Endothelial cell of umbilical vein (primary cell): ENCODE measurements at regions not wholly inside any gene's neighbourhood (a gene's known extent, or its start where the extent isn't known, plus 50 kb on each side); places are given as distances from the start of the nearest gene placed in this dataset.

Experiments used
- BruUV-seq: library from RNA; stranded (reverse); fragments of 400-500 nt; replicated peaks from 2 replicates; lab custom pipeline; 2021; lab: Mats Ljungman, UMichigan
- CTCF ChIA-PET: fragments of 300-600, 350-600 bp; sonication (Branson Sonifier 250); formaldehyde crosslinking; loops from one replicate; lab custom pipeline; 2021; ENCODE audit warnings: antibody characterized with exemption, inconsistent platforms; lab: Charles Lee
- POLR2A ChIA-PET: fragments of 300-600, 350-600 bp; sonication (Branson Sonifier 250); formaldehyde crosslinking; loops from one replicate; lab custom pipeline; 2021; ENCODE audit warnings: antibody characterized with exemption, inconsistent platforms; lab: Charles Lee
- DNase-seq: peaks from one replicate; pipeline ENCODE4 v3.0.0-alpha.2; 2011; ENCODE audit warnings: low read depth, low spot score
- FAIRE-seq: peaks from 2 replicates; lab custom pipeline; 2011; peaks lifted over from hg19 to GRCh38; lab: Jason Lieb, UNC
- H2AFZ ChIP-seq: 2 replicates; pipeline ENCODE4 v1.6.0; 2012; ENCODE audit warnings: low read depth, low read length, control low read depth, inconsistent platforms
- H3K27ac ChIP-seq: 2 replicates; pipeline ENCODE4 v1.5.1; 2011; ENCODE audit warnings: low read depth, mild to moderate bottlenecking, control low read depth, low read length, moderate library complexity; ENCODE audit not compliant: insufficient read depth
- H3K27me3 ChIP-seq, 2 experiments: 2 replicates each; pipeline versions ENCODE4 v1.6.0 to v1.6.1; 2011; ENCODE audit warnings: low read length in 2 of 2, mixed read lengths in 1 of 2; ENCODE audit not compliant: control insufficient read depth in 2 of 2, insufficient read depth in 2 of 2
- H3K36me3 ChIP-seq, 2 experiments: 2 replicates in 1 of 2; 3 replicates in 1 of 2; pipeline ENCODE4 v1.5.1; 2011; ENCODE audit warnings: low read length in 2 of 2, mild to moderate bottlenecking in 1 of 2, moderate library complexity in 1 of 2; ENCODE audit not compliant: control insufficient read depth in 2 of 2, insufficient read depth in 2 of 2; ENCODE audit errors: extremely low read depth in 1 of 2
- H3K4me1 ChIP-seq: 3 replicates; pipeline ENCODE4 v1.5.1; 2011; ENCODE audit warnings: mild to moderate bottlenecking, low read length; ENCODE audit not compliant: control insufficient read depth, insufficient read depth; ENCODE audit errors: extremely low read depth
- H3K4me2 ChIP-seq: 2 replicates; pipeline ENCODE4 v1.6.1; 2011; ENCODE audit warnings: low read length, control low read depth, mixed read lengths; ENCODE audit not compliant: insufficient read depth
- H3K4me3 ChIP-seq, 3 experiments: fragments of 200-600 bp in 1 of 3; sonication (generic), shearing (Covaris generic) in 1 of 3; replicated peaks in 1 of 3; 2 replicates each; pipeline ENCODE4 v1.5.1; 2011 to 2016; ENCODE audit warnings: control low read depth in 3 of 3, low read length in 3 of 3, mild to moderate bottlenecking in 2 of 3, inconsistent platforms in 1 of 3, low read depth in 1 of 3, moderate library complexity in 1 of 3; ENCODE audit not compliant: insufficient read depth in 1 of 3
- H3K79me2 ChIP-seq: 2 replicates; pipeline ENCODE4 v1.6.0; 2012; ENCODE audit warnings: low read length, inconsistent platforms; ENCODE audit not compliant: control insufficient read depth, insufficient read depth
- H3K9ac ChIP-seq: replicated peaks from 2 replicates; pipeline ENCODE3; 2011; ENCODE audit warnings: low read length, control low read depth; ENCODE audit not compliant: insufficient read depth; ENCODE audit errors: extremely low read depth
- H3K9me1 ChIP-seq: replicated peaks from 3 replicates; pipeline ENCODE4 v1.6.0; 2011; ENCODE audit warnings: mild to moderate bottlenecking, low read length; ENCODE audit not compliant: control insufficient read depth, insufficient read depth; ENCODE audit errors: extremely low read depth
- H3K9me3 ChIP-seq: replicated peaks from 2 replicates; pipeline ENCODE4 v1.5.1; 2012; ENCODE audit warnings: low read length, inconsistent platforms; ENCODE audit not compliant: control insufficient read depth, insufficient read depth
- H4K20me1 ChIP-seq: replicated peaks from 2 replicates; pipeline ENCODE3; 2011; ENCODE audit warnings: mild to moderate bottlenecking, low read length; ENCODE audit not compliant: control insufficient read depth, insufficient read depth; ENCODE audit errors: extremely low read depth
- EZH2 ChIP-seq: IDR thresholded peaks from 2 replicates; pipeline ENCODE4 v1.6.1; 2012; ENCODE audit warnings: borderline replicate concordance, low read depth, mild to moderate bottlenecking, moderate library complexity, low read length, inconsistent platforms; ENCODE audit not compliant: severe bottlenecking
- FOS ChIP-seq: IDR thresholded peaks from 2 replicates; pipeline ENCODE4 v1.6.1; 2011; ENCODE audit warnings: mild to moderate bottlenecking, low read length, moderate library complexity, borderline replicate concordance; ENCODE audit not compliant: insufficient read depth
- GATA2 ChIP-seq: IDR thresholded peaks from 2 replicates; pipeline ENCODE4 v1.7.0; 2011; ENCODE audit warnings: low read depth, mild to moderate bottlenecking, moderate library complexity, mixed read lengths, low read length; ENCODE audit not compliant: insufficient read length, insufficient read depth
- JUN ChIP-seq: IDR thresholded peaks from 2 replicates; pipeline ENCODE4 v1.6.1; 2011; ENCODE audit warnings: borderline replicate concordance, low read depth; ENCODE audit not compliant: insufficient read length, insufficient read depth
- MAX ChIP-seq: IDR thresholded peaks from 2 replicates; pipeline ENCODE4 v1.6.1; 2011; ENCODE audit not compliant: insufficient read depth, insufficient read length
- MYC ChIP-seq: IDR thresholded peaks from one replicate; pipeline ENCODE4 v1.6.1; 2011; ENCODE audit warnings: mild to moderate bottlenecking, low read depth, low read length
- POLR2A ChIP-seq: IDR thresholded peaks from 2 replicates; pipeline ENCODE4 v1.6.1; 2012; ENCODE audit warnings: low read depth, mild to moderate bottlenecking, control low read depth, low read length
- POLR2AphosphoS5 ChIP-seq: IDR thresholded peaks from 2 replicates; pipeline ENCODE4 v1.6.1; 2012; ENCODE audit warnings: low read depth, mild to moderate bottlenecking, control low read depth, low read length, moderate library complexity; ENCODE audit not compliant: insufficient read depth
- dilution Hi-C: fragments of 300-500 bp; cut with MboI; formaldehyde crosslinking; loops from one replicate; pipeline ENCODE4 v1.15.0; 2019; ENCODE audit warnings: low sequenced_read_pairs; ENCODE audit not compliant: extremely low pct_ligation_motif_present
- intact Hi-C: fragments of 100-400 bp; cut with micrococcal nuclease; formaldehyde crosslinking; loops from one replicate; pipeline ENCODE4 v1.10.0; 2022
- TF ChIP-seq, protein P1 (sequence below), 2 donors: IDR thresholded peaks; 1 replicate in 1 of 2; 2 replicates in 1 of 2; pipeline ENCODE4 v1.5.1; 2011; ENCODE audit warnings: low read length in 2 of 2, mild to moderate bottlenecking in 2 of 2, moderate library complexity in 2 of 2, control low read depth in 1 of 2, inconsistent platforms in 1 of 2, low read depth in 1 of 2; ENCODE audit not compliant: insufficient read depth in 1 of 2; ENCODE audit errors: extremely low read depth in 1 of 2

DNA sequence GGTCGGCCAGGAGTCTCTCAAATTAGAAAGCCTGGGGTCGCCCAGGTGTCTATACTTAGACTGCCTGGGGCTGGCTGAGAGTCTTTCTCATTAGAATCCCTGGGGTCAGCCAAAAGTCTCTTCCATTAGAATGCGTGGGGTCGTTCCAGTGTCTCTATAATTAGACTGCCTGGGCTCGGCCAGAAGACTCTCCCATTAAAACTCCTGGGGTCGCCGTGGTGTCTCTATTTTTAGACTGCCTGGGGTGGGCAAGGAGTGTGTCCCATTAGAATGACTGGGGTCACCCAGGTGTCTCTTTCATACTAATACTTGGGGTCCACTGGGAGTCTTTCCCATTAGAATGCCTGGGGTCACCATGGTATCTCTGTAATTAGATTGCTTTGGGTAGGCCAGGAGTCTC lies 2227.7 kb downstream of the TP53TG3F start:
- no peak overlapping the region for H3K4me2 ChIP-seq
- TF ChIP-seq GATA2 (no peak), MYC (no peak), JUN (no peak), POLR2AphosphoS5 (no peak), MAX (no peak), EZH2 (no peak), POLR2A (no peak), FOS (no peak)
- TF ChIP-seq, protein P1, sequence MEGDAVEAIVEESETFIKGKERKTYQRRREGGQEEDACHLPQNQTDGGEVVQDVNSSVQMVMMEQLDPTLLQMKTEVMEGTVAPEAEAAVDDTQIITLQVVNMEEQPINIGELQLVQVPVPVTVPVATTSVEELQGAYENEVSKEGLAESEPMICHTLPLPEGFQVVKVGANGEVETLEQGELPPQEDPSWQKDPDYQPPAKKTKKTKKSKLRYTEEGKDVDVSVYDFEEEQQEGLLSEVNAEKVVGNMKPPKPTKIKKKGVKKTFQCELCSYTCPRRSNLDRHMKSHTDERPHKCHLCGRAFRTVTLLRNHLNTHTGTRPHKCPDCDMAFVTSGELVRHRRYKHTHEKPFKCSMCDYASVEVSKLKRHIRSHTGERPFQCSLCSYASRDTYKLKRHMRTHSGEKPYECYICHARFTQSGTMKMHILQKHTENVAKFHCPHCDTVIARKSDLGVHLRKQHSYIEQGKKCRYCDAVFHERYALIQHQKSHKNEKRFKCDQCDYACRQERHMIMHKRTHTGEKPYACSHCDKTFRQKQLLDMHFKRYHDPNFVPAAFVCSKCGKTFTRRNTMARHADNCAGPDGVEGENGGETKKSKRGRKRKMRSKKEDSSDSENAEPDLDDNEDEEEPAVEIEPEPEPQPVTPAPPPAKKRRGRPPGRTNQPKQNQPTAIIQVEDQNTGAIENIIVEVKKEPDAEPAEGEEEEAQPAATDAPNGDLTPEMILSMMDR (IDR thresholded peaks at IDR 0.05; ENCODE audit: extremely low read depth in 1 of 2, insufficient read depth in 1 of 2, low read depth in 1 of 2, low read length in 2 of 2) = no peak
- H3K36me3 ChIP-seq = no peaks in the 10 kb centered on the region
- H3K4me3 ChIP-seq = no peak overlapping the region
- no peaks in the 10 kb centered on the region for H4K20me1 ChIP-seq
- intact Hi-C loops = no loop called here
- no peaks in the 10 kb centered on the region for H3K79me2 ChIP-seq
- CTCF ChIA-PET = no interaction called here
- no peak overlapping the region for H3K9ac ChIP-seq
- no peaks in the 10 kb centered on the region for H3K4me1 ChIP-seq
- FAIRE-seq (no peak), DNase-seq (no peak)
- H3K9me3 ChIP-seq = peaks cover 4% of the 10 kb centered on the region
- no peaks in the 10 kb centered on the region for H3K27me3 ChIP-seq
- H3K9me1 ChIP-seq = no peaks in the 10 kb centered on the region
- dilution Hi-C loops = no loop called here
- no peak overlapping the region for H3K27ac ChIP-seq
- POLR2A ChIA-PET = no interaction called here
- no peak overlapping the region for H2AFZ ChIP-seq
- no TSS peak for BruUV-seq
